ENCODE measurements at regions not wholly inside any gene's neighbourhood (a gene's known extent, or its start where the extent isn't known, plus 50 kb on each side); places are given as distances from the start of the nearest gene placed in this dataset.
"Not testable (repeated sequence)": the region's sequence is repeated elsewhere in the genome, so short reads cannot be mapped to it uniquely, and the experiment has no call there.

GRCh38 chr4:112031712-112032328 lies 113.4 kb upstream of the FAM241A start:
- Histone ChIP-seq H3K27ac (no peak overlapping the region), H3K4me1 (replicated peaks in 1 of 2) (no peaks in the 10 kb centered on the region), H3K4me3 (no peak overlapping the region)
- peak in 4 of 8 experiments; percentile 63 to 83 (median 70) for ATAC-seq (replicated peaks in 6 of 8)
- 0 to 37% (median 16%) methylated on average over 2 to 6 of the region's 6 CpGs for WGBS, 10 experiments
- in situ Hi-C loops (cut with MboI; ENCODE audit: low pct_unique_long_range_greater_than_20kb in 2 of 9, low sequenced_read_pairs in 9 of 9, unreplicated experiment in 9 of 9), result loop anchor here in 5 of 9 experiments (10.0 to 25.0 kb wide), 6 partner anchors 87 to 1395 kb away; no protein-coding TSS in a partner anchor

- in situ Hi-C loops (cut with MboI; ENCODE audit: low pct_unique_long_range_greater_than_20kb in 2 of 9, low sequenced_read_pairs in 9 of 9, unreplicated experiment in 9 of 9), result loop anchor here in 5 of 9 experiments (10.0 to 25.0 kb wide), 6 partner anchors 92 to 1400 kb away; no protein-coding TSS in a partner anchor
- whole genome bisulfite sequencing, 10 experiments, result 0 to 67% (median 46%) methylated on average over 1 to 3 of the region's 3 CpGs
- no peak overlapping the region for H3K27ac ChIP-seq
- no peaks in the 10 kb centered on the region for H3K4me1 ChIP-seq (replicated peaks in 1 of 2)
- H3K4me3 ChIP-seq, result no peak overlapping the region
- no peak for ATAC-seq (replicated peaks in 6 of 8)
Measured at GRCh38 chr4:112036886-112037285, 108.4 kb upstream of the FAM241A start.

GRCh38 chr4:112038861-112039260 lies 106.4 kb upstream of the FAM241A start:
- in situ Hi-C loops (cut with MboI; ENCODE audit: low pct_unique_long_range_greater_than_20kb in 2 of 9, low sequenced_read_pairs in 9 of 9, unreplicated experiment in 9 of 9), result loop anchor here in 5 of 9 experiments (10.0 to 25.0 kb wide), 6 partner anchors 94 to 1402 kb away; no protein-coding TSS in a partner anchor
- H3K4me1 ChIP-seq (replicated peaks in 1 of 2), result no peaks in the 10 kb centered on the region
- ATAC-seq (replicated peaks in 6 of 8), result no peak
- 62 to 100% (median 97%) methylated on average over 1 to 2 of the region's 2 CpGs; no CpG with 5 or more reads in 2 of the 10 experiments for WGBS, 10 experiments
- no peak overlapping the region for H3K4me3 ChIP-seq
- H3K27ac ChIP-seq, result no peak overlapping the region

- H3K4me1 ChIP-seq (replicated peaks in 1 of 2); H3K4me3 ChIP-seq; H3K27ac ChIP-seq; ATAC-seq (replicated peaks in 6 of 8): not testable (repeated sequence)
- WGBS, 10 experiments, result 82 to 100% (median 95%) methylated on average over 2 to 3 of the region's 3 CpGs; no CpG with 5 or more reads in 4 of the 10 experiments
- in situ Hi-C loops (cut with MboI; ENCODE audit: low pct_unique_long_range_greater_than_20kb in 2 of 9, low sequenced_read_pairs in 9 of 9, unreplicated experiment in 9 of 9), result loop anchor here in 5 of 9 experiments (25.0 kb wide), 4 partner anchors 112 to 1412 kb away; no protein-coding TSS in a partner anchor
Measured at GRCh38 chr4:112049119-112049518, 96.1 kb upstream of the FAM241A start.

GRCh38 chr4:112053825-112054350 lies 91.4 kb upstream of the FAM241A start:
- Histone ChIP-seq H3K4me3 (no peak overlapping the region), H3K4me1 (replicated peaks in 1 of 2) (no peaks in the 10 kb centered on the region), H3K27ac (no peak overlapping the region)
- ATAC-seq (replicated peaks in 6 of 8), result no peak
- WGBS, 10 experiments, result 35 to 100% (median 93%) methylated on average over 2 of the region's 2 CpGs; no CpG with 5 or more reads in 2 of the 10 experiments
- in situ Hi-C loops (cut with MboI; ENCODE audit: low pct_unique_long_range_greater_than_20kb in 2 of 9, low sequenced_read_pairs in 9 of 9, unreplicated experiment in 9 of 9), result no loop called here

- Histone ChIP-seq H3K4me1 (replicated peaks in 1 of 2) (no peaks in the 10 kb centered on the region), H3K4me3 (no peak overlapping the region), H3K27ac (no peak overlapping the region)
- in situ Hi-C loops (cut with MboI; ENCODE audit: low pct_unique_long_range_greater_than_20kb in 2 of 9, low sequenced_read_pairs in 9 of 9, unreplicated experiment in 9 of 9), result no loop called here
- ATAC-seq (replicated peaks in 6 of 8), result no peak
Measured at GRCh38 chr4:112055100-112055499, 90.2 kb upstream of the FAM241A start.

- Histone ChIP-seq H3K4me3 (no peak overlapping the region), H3K4me1 (replicated peaks in 1 of 2) (no peaks in the 10 kb centered on the region), H3K27ac (no peak overlapping the region)
- WGBS, 10 experiments, result 78 to 100% (median 100%) methylated on average over 1 to 3 of the region's 3 CpGs; no CpG with 5 or more reads in 7 of the 10 experiments
- in situ Hi-C loops (cut with MboI; ENCODE audit: low pct_unique_long_range_greater_than_20kb in 2 of 9, low sequenced_read_pairs in 9 of 9, unreplicated experiment in 9 of 9), result no loop called here
- ATAC-seq (replicated peaks in 6 of 8), result no peak
Measured at GRCh38 chr4:112057470-112057869, 87.8 kb upstream of the FAM241A start.

- in situ Hi-C loops (cut with MboI; ENCODE audit: low pct_unique_long_range_greater_than_20kb in 2 of 9, low sequenced_read_pairs in 9 of 9, unreplicated experiment in 9 of 9), result no loop called here
- WGBS, 10 experiments, result 0 to 100% (median 75%) methylated on average over 1 to 3 of the region's 3 CpGs; no CpG with 5 or more reads in 1 of the 10 experiments
Measured at GRCh38 chr4:112058433-112058832, 86.8 kb upstream of the FAM241A start.

GRCh38 chr4:112060212-112060611 lies 85.0 kb upstream of the FAM241A start:
- Histone ChIP-seq H3K4me3 (no peak overlapping the region), H3K27ac (no peak overlapping the region), H3K4me1 (replicated peaks in 1 of 2) (no peaks in the 10 kb centered on the region)
- peak in 3 of 8 experiments; percentile 31 to 51 (median 41) for ATAC-seq (replicated peaks in 6 of 8)
- in situ Hi-C loops (cut with MboI; ENCODE audit: low pct_unique_long_range_greater_than_20kb in 2 of 9, low sequenced_read_pairs in 9 of 9, unreplicated experiment in 9 of 9), result no loop called here

More at GRCh38 chr4:112058433-112058832, 86.8 kb upstream of the FAM241A start:
- ATAC-seq (replicated peaks in 6 of 8), result peak in 4 of 8 experiments; percentile 24 to 61 (median 42)
- no peaks in the 10 kb centered on the region for H3K4me1 ChIP-seq (replicated peaks in 1 of 2)
- no peak overlapping the region for H3K4me3 ChIP-seq
- H3K27ac ChIP-seq, result no peak overlapping the region

GRCh38 chr4:112061207-112061817 lies 83.9 kb upstream of the FAM241A start:
- WGBS, 10 experiments, result 0% methylated on average over 1 of the region's 2 CpGs; no CpG with 5 or more reads in 9 of the 10 experiments
- no peak overlapping the region for H3K4me3 ChIP-seq
- ATAC-seq (replicated peaks in 6 of 8), result peak in 3 of 8 experiments; percentile 67 to 75 (median 68)
- no peaks in the 10 kb centered on the region for H3K4me1 ChIP-seq (replicated peaks in 1 of 2)
- H3K27ac ChIP-seq, result no peak overlapping the region
- in situ Hi-C loops (cut with MboI; ENCODE audit: low pct_unique_long_range_greater_than_20kb in 2 of 9, low sequenced_read_pairs in 9 of 9, unreplicated experiment in 9 of 9), result no loop called here

GRCh38 chr4:112063260-112063659 lies 82.0 kb upstream of the FAM241A start:
- Histone ChIP-seq H3K4me1 (replicated peaks in 1 of 2) (no peaks in the 10 kb centered on the region), H3K27ac (no peak overlapping the region), H3K4me3 (no peak overlapping the region)
- in situ Hi-C loops (cut with MboI; ENCODE audit: low pct_unique_long_range_greater_than_20kb in 2 of 9, low sequenced_read_pairs in 9 of 9, unreplicated experiment in 9 of 9), result no loop called here
- no peak for ATAC-seq (replicated peaks in 6 of 8)
- 80 to 100% (median 100%) methylated on average over 1 of the region's 1 CpG; no CpG with 5 or more reads in 2 of the 10 experiments for WGBS, 10 experiments

GRCh38 chr4:112069110-112069509 lies 76.1 kb upstream of the FAM241A start:
- Histone ChIP-seq H3K4me1 (replicated peaks in 1 of 2) (no peaks in the 10 kb centered on the region), H3K4me3 (no peak overlapping the region), H3K27ac (no peak overlapping the region)
- in situ Hi-C loops (cut with MboI; ENCODE audit: low pct_unique_long_range_greater_than_20kb in 2 of 9, low sequenced_read_pairs in 9 of 9, unreplicated experiment in 9 of 9), result no loop called here
- no peak for ATAC-seq (replicated peaks in 6 of 8)
- 51 to 100% (median 84%) methylated on average over 2 of the region's 2 CpGs; no CpG with 5 or more reads in 2 of the 10 experiments for WGBS, 10 experiments

GRCh38 chr4:112073181-112073580 lies 72.1 kb upstream of the FAM241A start:
- 60 to 100% (median 84%) methylated on average over 1 to 5 of the region's 6 CpGs; no CpG with 5 or more reads in 1 of the 10 experiments for WGBS, 10 experiments
- H3K4me1 ChIP-seq (replicated peaks in 1 of 2), result no peaks in the 10 kb centered on the region
- in situ Hi-C loops (cut with MboI; ENCODE audit: low pct_unique_long_range_greater_than_20kb in 2 of 9, low sequenced_read_pairs in 9 of 9, unreplicated experiment in 9 of 9), result no loop called here
- H3K4me3 ChIP-seq, result no peak overlapping the region
- ATAC-seq (replicated peaks in 6 of 8), result no peak
- no peak overlapping the region for H3K27ac ChIP-seq

All from motor neuron (in vitro differentiated cells).